ENCODE measurements at regions not wholly inside any gene's neighbourhood (a gene's known extent, or its start where the extent isn't known, plus 50 kb on each side); places are given as distances from the start of the nearest gene placed in this dataset.

GRCh38 chr4:159871141-159871540 is 768.3 kb downstream of the RAPGEF2 start:
- no peak overlapping the region for H3K9ac ChIP-seq (ENCODE audit: low read depth, low read length)

GRCh38 chr4:159881158-159881557 is 778.3 kb downstream of the RAPGEF2 start:
- Histone ChIP-seq H3K27me3 (ENCODE audit: insufficient read depth, low read length) (no peaks in the 10 kb centered on the region), H3K4me1 (ENCODE audit: insufficient read depth, low read length) (no peaks in the 10 kb centered on the region), H3K36me3 (ENCODE audit: insufficient read depth, low read depth, low read length) (no peaks in the 10 kb centered on the region), H3K4me3 (ENCODE audit: low read length) (no peak overlapping the region), H3K9ac (ENCODE audit: low read depth, low read length) (no peak overlapping the region), H3K9me3 (ENCODE audit: insufficient read depth, low read depth, low read length) (peaks cover 3% of the 10 kb centered on the region; the same call in 1 of the 2 replicates), H3K27ac (ENCODE audit: low read length) (no peak overlapping the region)

More at GRCh38 chr4:159871141-159871540, 768.3 kb downstream of the RAPGEF2 start:
- Histone ChIP-seq H3K9me3 (ENCODE audit: insufficient read depth, low read depth, low read length) (no peaks in the 10 kb centered on the region), H3K36me3 (ENCODE audit: insufficient read depth, low read depth, low read length) (no peaks in the 10 kb centered on the region), H3K27me3 (ENCODE audit: insufficient read depth, low read length) (no peaks in the 10 kb centered on the region), H3K27ac (ENCODE audit: low read length) (no peak overlapping the region), H3K4me1 (ENCODE audit: insufficient read depth, low read length) (no peaks in the 10 kb centered on the region), H3K4me3 (ENCODE audit: low read length) (no peak overlapping the region)

- H3K4me1 ChIP-seq (ENCODE audit: insufficient read depth, low read length), result no peaks in the 10 kb centered on the region
- H3K9me3 ChIP-seq (ENCODE audit: insufficient read depth, low read depth, low read length), result peaks cover 3% of the 10 kb centered on the region; the same call in 1 of the 2 replicates
- H3K27me3 ChIP-seq (ENCODE audit: insufficient read depth, low read length), result no peaks in the 10 kb centered on the region
- no peak overlapping the region for H3K4me3 ChIP-seq (ENCODE audit: low read length)
- H3K36me3 ChIP-seq (ENCODE audit: insufficient read depth, low read depth, low read length), result no peaks in the 10 kb centered on the region
- no peak overlapping the region for H3K9ac ChIP-seq (ENCODE audit: low read depth, low read length)
- no peak overlapping the region for H3K27ac ChIP-seq (ENCODE audit: low read length)
These were observed 782.1 kb downstream of the RAPGEF2 start for GRCh38 chr4:159884989-159885388.

- Histone ChIP-seq H3K36me3 (ENCODE audit: insufficient read depth, low read depth, low read length) (no peaks in the 10 kb centered on the region), H3K9me3 (ENCODE audit: insufficient read depth, low read depth, low read length) (no peaks in the 10 kb centered on the region), H3K4me3 (ENCODE audit: low read length) (no peak overlapping the region), H3K9ac (ENCODE audit: low read depth, low read length) (no peak overlapping the region), H3K27ac (ENCODE audit: low read length) (no peak overlapping the region), H3K4me1 (ENCODE audit: insufficient read depth, low read length) (peaks cover 3% of the 10 kb centered on the region; the same call in 1 of the 2 replicates), H3K27me3 (ENCODE audit: insufficient read depth, low read length) (no peaks in the 10 kb centered on the region)
These were observed 796.7 kb downstream of the RAPGEF2 start for GRCh38 chr4:159899596-159899995.

GRCh38 chr4:159900562-159900961 is 797.7 kb downstream of the RAPGEF2 start:
- no peak overlapping the region for H3K4me3 ChIP-seq (ENCODE audit: low read length)
- H3K4me1 ChIP-seq (ENCODE audit: insufficient read depth, low read length), result peaks cover 3% of the 10 kb centered on the region; the same call in 1 of the 2 replicates
- H3K36me3 ChIP-seq (ENCODE audit: insufficient read depth, low read depth, low read length), result no peaks in the 10 kb centered on the region
- H3K9me3 ChIP-seq (ENCODE audit: insufficient read depth, low read depth, low read length), result no peaks in the 10 kb centered on the region
- H3K27me3 ChIP-seq (ENCODE audit: insufficient read depth, low read length), result no peaks in the 10 kb centered on the region
- H3K27ac ChIP-seq (ENCODE audit: low read length), result no peak overlapping the region
- H3K9ac ChIP-seq (ENCODE audit: low read depth, low read length), result no peak overlapping the region

- Histone ChIP-seq H3K9ac (ENCODE audit: low read depth, low read length) (no peak overlapping the region), H3K36me3 (ENCODE audit: insufficient read depth, low read depth, low read length) (no peaks in the 10 kb centered on the region), H3K9me3 (ENCODE audit: insufficient read depth, low read depth, low read length) (no peaks in the 10 kb centered on the region), H3K27me3 (ENCODE audit: insufficient read depth, low read length) (no peaks in the 10 kb centered on the region), H3K4me3 (ENCODE audit: low read length) (no peak overlapping the region), H3K4me1 (ENCODE audit: insufficient read depth, low read length) (peaks cover 3% of the 10 kb centered on the region; the same call in 1 of the 2 replicates), H3K27ac (ENCODE audit: low read length) (no peak overlapping the region)
These were observed 799.8 kb downstream of the RAPGEF2 start for GRCh38 chr4:159902648-159903047.

GRCh38 chr4:159904906-159905305 is 802.0 kb downstream of the RAPGEF2 start:
- H3K4me1 ChIP-seq (ENCODE audit: insufficient read depth, low read length), result peaks cover 3% of the 10 kb centered on the region; the same call in 1 of the 2 replicates
- no peaks in the 10 kb centered on the region for H3K36me3 ChIP-seq (ENCODE audit: insufficient read depth, low read depth, low read length)
- no peak overlapping the region for H3K4me3 ChIP-seq (ENCODE audit: low read length)
- H3K27me3 ChIP-seq (ENCODE audit: insufficient read depth, low read length), result no peaks in the 10 kb centered on the region
- no peaks in the 10 kb centered on the region for H3K9me3 ChIP-seq (ENCODE audit: insufficient read depth, low read depth, low read length)
- no peak overlapping the region for H3K27ac ChIP-seq (ENCODE audit: low read length)
- H3K9ac ChIP-seq (ENCODE audit: low read depth, low read length), result no peak overlapping the region

- H3K9me3 ChIP-seq (ENCODE audit: insufficient read depth, low read depth, low read length), result no peaks in the 10 kb centered on the region
- H3K36me3 ChIP-seq (ENCODE audit: insufficient read depth, low read depth, low read length), result no peaks in the 10 kb centered on the region
- no peak overlapping the region for H3K4me3 ChIP-seq (ENCODE audit: low read length)
- no peak overlapping the region for H3K9ac ChIP-seq (ENCODE audit: low read depth, low read length)
- H3K27me3 ChIP-seq (ENCODE audit: insufficient read depth, low read length), result no peaks in the 10 kb centered on the region
- H3K4me1 ChIP-seq (ENCODE audit: insufficient read depth, low read length), result peaks cover 3% of the 10 kb centered on the region; the same call in 1 of the 2 replicates
- no peak overlapping the region for H3K27ac ChIP-seq (ENCODE audit: low read length)
These were observed 803.2 kb downstream of the RAPGEF2 start for GRCh38 chr4:159906051-159906450.

- Histone ChIP-seq H3K4me3 (ENCODE audit: low read length) (no peak overlapping the region), H3K4me1 (ENCODE audit: insufficient read depth, low read length) (peaks cover 3% of the 10 kb centered on the region; the same call in 1 of the 2 replicates), H3K9ac (ENCODE audit: low read depth, low read length) (no peak overlapping the region), H3K27me3 (ENCODE audit: insufficient read depth, low read length) (no peaks in the 10 kb centered on the region), H3K9me3 (ENCODE audit: insufficient read depth, low read depth, low read length) (no peaks in the 10 kb centered on the region), H3K36me3 (ENCODE audit: insufficient read depth, low read depth, low read length) (no peaks in the 10 kb centered on the region), H3K27ac (ENCODE audit: low read length) (no peak overlapping the region)
These were observed 803.6 kb downstream of the RAPGEF2 start for GRCh38 chr4:159906517-159906916.

- H3K36me3 ChIP-seq (ENCODE audit: insufficient read depth, low read depth, low read length), result no peaks in the 10 kb centered on the region
- no peaks in the 10 kb centered on the region for H3K4me1 ChIP-seq (ENCODE audit: insufficient read depth, low read length)
- no peak overlapping the region for H3K4me3 ChIP-seq (ENCODE audit: low read length)
- no peak overlapping the region for H3K9ac ChIP-seq (ENCODE audit: low read depth, low read length)
- H3K27ac ChIP-seq (ENCODE audit: low read length), result no peak overlapping the region
- H3K27me3 ChIP-seq (ENCODE audit: insufficient read depth, low read length), result no peaks in the 10 kb centered on the region
- no peaks in the 10 kb centered on the region for H3K9me3 ChIP-seq (ENCODE audit: insufficient read depth, low read depth, low read length)
These were observed 807.8 kb downstream of the RAPGEF2 start for GRCh38 chr4:159910721-159911120.

- H3K27ac ChIP-seq (ENCODE audit: low read length), result no peak overlapping the region
- peaks cover 24% of the 10 kb centered on the region for H3K9me3 ChIP-seq (ENCODE audit: insufficient read depth, low read depth, low read length)
- no peak overlapping the region for H3K9ac ChIP-seq (ENCODE audit: low read depth, low read length)
- no peaks in the 10 kb centered on the region for H3K36me3 ChIP-seq (ENCODE audit: insufficient read depth, low read depth, low read length)
- no peaks in the 10 kb centered on the region for H3K4me1 ChIP-seq (ENCODE audit: insufficient read depth, low read length)
- no peak overlapping the region for H3K4me3 ChIP-seq (ENCODE audit: low read length)
- no peaks in the 10 kb centered on the region for H3K27me3 ChIP-seq (ENCODE audit: insufficient read depth, low read length)
These were observed 819.2 kb downstream of the RAPGEF2 start for GRCh38 chr4:159922119-159922518.

- no peak overlapping the region for H3K9ac ChIP-seq (ENCODE audit: low read depth, low read length)
- no peaks in the 10 kb centered on the region for H3K36me3 ChIP-seq (ENCODE audit: insufficient read depth, low read depth, low read length)
- H3K27ac ChIP-seq (ENCODE audit: low read length), result no peak overlapping the region
- H3K27me3 ChIP-seq (ENCODE audit: insufficient read depth, low read length), result no peaks in the 10 kb centered on the region
- H3K9me3 ChIP-seq (ENCODE audit: insufficient read depth, low read depth, low read length), result peaks cover 25% of the 10 kb centered on the region
- H3K4me3 ChIP-seq (ENCODE audit: low read length), result no peak overlapping the region
- H3K4me1 ChIP-seq (ENCODE audit: insufficient read depth, low read length), result no peaks in the 10 kb centered on the region
These were observed 822.9 kb downstream of the RAPGEF2 start for GRCh38 chr4:159925770-159926169.
